Central memory CD8-positive, alpha-beta T cell (primary cell): ENCODE measurements at regions not wholly inside any gene's neighbourhood (a gene's known extent, or its start where the extent isn't known, plus 50 kb on each side); places are given as distances from the start of the nearest gene placed in this dataset.
"Not testable (repeated sequence)": the region's sequence is repeated elsewhere in the genome, so short reads cannot be mapped to it uniquely, and the experiment has no call there.

Experiments
- ATAC-seq: fragments of 150-1000 bp; cut with Tn5 transposase; replicated peaks from 2 replicates; pipeline ENCODE4 v1.10.0; 2022; ENCODE audit warnings: mild to moderate bottlenecking, moderate FRiP score, moderate number of reproducible peaks; ENCODE audit not compliant: poor library complexity, severe bottlenecking; ENCODE audit errors: extremely low read depth
- DNase-seq, 2 donors: peaks; one replicate each; pipeline ENCODE4 v3.0.0; 2021; ENCODE audit warnings: low spot score in 2 of 2
- H3K27ac Mint-ChIP-seq: one replicate; pipeline ENCODE4 v1.8.0; 2022; ENCODE audit warnings: low read depth, mild to moderate bottlenecking, moderate library complexity, mixed read lengths
- H3K27me3 Mint-ChIP-seq: one replicate; pipeline ENCODE4 v1.8.0; 2022; ENCODE audit warnings: mixed read lengths
- H3K36me3 Mint-ChIP-seq: one replicate; pipeline ENCODE4 v1.8.0; 2022; ENCODE audit warnings: mild to moderate bottlenecking, moderate library complexity, mixed read lengths; ENCODE audit not compliant: insufficient read depth
- H3K4me1 Mint-ChIP-seq: one replicate; pipeline ENCODE4 v1.8.0; 2022; ENCODE audit warnings: mixed read lengths
- H3K4me3 Mint-ChIP-seq: one replicate; pipeline ENCODE4 v1.8.0; 2022; ENCODE audit warnings: mild to moderate bottlenecking, moderate library complexity, mixed read lengths
- H3K9me3 Mint-ChIP-seq: one replicate; pipeline ENCODE4 v1.8.0; 2022; ENCODE audit warnings: mixed read lengths

- no peaks in the 10 kb centered on the region for H3K4me1 Mint-ChIP-seq
- H3K36me3 Mint-ChIP-seq: no peaks in the 10 kb centered on the region
- ATAC-seq (no peak), DNase-seq (no peak)
- H3K9me3 Mint-ChIP-seq: peaks cover 6% of the 10 kb centered on the region
- H3K27ac Mint-ChIP-seq: no peak overlapping the region
- no peaks in the 10 kb centered on the region for H3K27me3 Mint-ChIP-seq
- H3K4me3 Mint-ChIP-seq: no peak overlapping the region
Observed at GRCh38 chr3:73245459-73245858, 184.0 kb downstream of the EBLN2 start.

- H3K36me3 Mint-ChIP-seq: no peaks in the 10 kb centered on the region
- H3K27me3 Mint-ChIP-seq: peaks cover 9% of the 10 kb centered on the region
- no peaks in the 10 kb centered on the region for H3K4me1 Mint-ChIP-seq
- DNase-seq (no peak), ATAC-seq (no peak)
- no peak overlapping the region for H3K27ac Mint-ChIP-seq
- H3K9me3 Mint-ChIP-seq: peaks cover 6% of the 10 kb centered on the region
- no peak overlapping the region for H3K4me3 Mint-ChIP-seq
Observed at GRCh38 chr3:73249047-73249446, 187.6 kb downstream of the EBLN2 start.

- ATAC-seq: no peak
- Mint-ChIP-seq H3K4me3 (no peak overlapping the region), H3K36me3 (no peaks in the 10 kb centered on the region), H3K27ac (no peak overlapping the region), H3K27me3 (peaks cover 29% of the 10 kb centered on the region), H3K9me3 (no peaks in the 10 kb centered on the region), H3K4me1 (no peaks in the 10 kb centered on the region)
- DNase-seq: no peak
Observed at GRCh38 chr3:73254062-73254461, 192.6 kb downstream of the EBLN2 start.

- Mint-ChIP-seq H3K36me3 (no peaks in the 10 kb centered on the region), H3K4me3 (no peak overlapping the region), H3K27ac (no peak overlapping the region), H3K27me3 (peaks cover 29% of the 10 kb centered on the region), H3K9me3 (no peaks in the 10 kb centered on the region), H3K4me1 (no peaks in the 10 kb centered on the region)
- no peak for ATAC-seq
- DNase-seq: no peak
Observed at GRCh38 chr3:73255609-73256029, 194.2 kb downstream of the EBLN2 start.

GRCh38 chr3:73257186-73257585, 195.7 kb downstream of the EBLN2 start:
- ATAC-seq: no peak
- H3K4me1 Mint-ChIP-seq: no peaks in the 10 kb centered on the region
- H3K9me3 Mint-ChIP-seq: no peaks in the 10 kb centered on the region
- no peaks in the 10 kb centered on the region for H3K36me3 Mint-ChIP-seq
- no peak overlapping the region for H3K27ac Mint-ChIP-seq
- no peak overlapping the region for H3K4me3 Mint-ChIP-seq
- peaks cover 29% of the 10 kb centered on the region for H3K27me3 Mint-ChIP-seq
- DNase-seq: no peak

GRCh38 chr3:73258057-73258456, 196.6 kb downstream of the EBLN2 start:
- no peak for DNase-seq
- ATAC-seq: no peak
- no peak overlapping the region for H3K4me3 Mint-ChIP-seq
- H3K27me3 Mint-ChIP-seq: peaks cover 29% of the 10 kb centered on the region
- no peak overlapping the region for H3K27ac Mint-ChIP-seq
- no peaks in the 10 kb centered on the region for H3K9me3 Mint-ChIP-seq
- H3K36me3 Mint-ChIP-seq: no peaks in the 10 kb centered on the region
- H3K4me1 Mint-ChIP-seq: no peaks in the 10 kb centered on the region

GRCh38 chr3:73259291-73259690, 197.8 kb downstream of the EBLN2 start:
- no peak for ATAC-seq
- Mint-ChIP-seq H3K4me3 (no peak overlapping the region), H3K9me3 (no peaks in the 10 kb centered on the region), H3K27me3 (peaks cover 19% of the 10 kb centered on the region), H3K27ac (no peak overlapping the region), H3K4me1 (no peaks in the 10 kb centered on the region), H3K36me3 (no peaks in the 10 kb centered on the region)
- DNase-seq: no peak

GRCh38 chr3:73259856-73260255, 198.4 kb downstream of the EBLN2 start:
- Mint-ChIP-seq H3K4me1 (no peaks in the 10 kb centered on the region), H3K27me3 (peaks cover 19% of the 10 kb centered on the region), H3K9me3 (no peaks in the 10 kb centered on the region), H3K36me3 (no peaks in the 10 kb centered on the region), H3K27ac (no peak overlapping the region), H3K4me3 (no peak overlapping the region)
- no peak for ATAC-seq
- no peak for DNase-seq

- H3K4me3 Mint-ChIP-seq, H3K4me1 Mint-ChIP-seq, DNase-seq, H3K27ac Mint-ChIP-seq, H3K36me3 Mint-ChIP-seq, H3K27me3 Mint-ChIP-seq, H3K9me3 Mint-ChIP-seq, ATAC-seq: not testable (repeated sequence)
Observed at GRCh38 chr3:73266558-73266957, 205.1 kb downstream of the EBLN2 start.

GRCh38 chr3:73269126-73269525, 207.7 kb downstream of the EBLN2 start:
- ATAC-seq, DNase-seq, H3K9me3 Mint-ChIP-seq, H3K4me3 Mint-ChIP-seq, H3K27ac Mint-ChIP-seq, H3K36me3 Mint-ChIP-seq, H3K27me3 Mint-ChIP-seq, H3K4me1 Mint-ChIP-seq: not testable (repeated sequence)

GRCh38 chr3:73270839-73271483, 209.5 kb downstream of the EBLN2 start:
- no peak for DNase-seq
- Mint-ChIP-seq H3K27ac (no peak overlapping the region), H3K4me3 (no peak overlapping the region), H3K9me3 (peaks cover 6% of the 10 kb centered on the region), H3K27me3 (no peaks in the 10 kb centered on the region), H3K4me1 (no peaks in the 10 kb centered on the region), H3K36me3 (peaks cover 3% of the 10 kb centered on the region)
- ATAC-seq: no peak

- DNase-seq (no peak), ATAC-seq (no peak)
- Mint-ChIP-seq H3K9me3 (peaks cover 6% of the 10 kb centered on the region), H3K27ac (no peak overlapping the region), H3K36me3 (peaks cover 2% of the 10 kb centered on the region), H3K4me1 (no peaks in the 10 kb centered on the region), H3K27me3 (no peaks in the 10 kb centered on the region), H3K4me3 (no peak overlapping the region)
Observed at GRCh38 chr3:73273341-73273740, 211.9 kb downstream of the EBLN2 start.

- H3K4me1 Mint-ChIP-seq: no peaks in the 10 kb centered on the region
- H3K9me3 Mint-ChIP-seq: no peaks in the 10 kb centered on the region
- H3K36me3 Mint-ChIP-seq: no peaks in the 10 kb centered on the region
- H3K4me3 Mint-ChIP-seq: no peak overlapping the region
- H3K27me3 Mint-ChIP-seq: no peaks in the 10 kb centered on the region
- ATAC-seq (no peak), DNase-seq (no peak)
- H3K27ac Mint-ChIP-seq: no peak overlapping the region
Observed at GRCh38 chr3:73280746-73281145, 219.3 kb downstream of the EBLN2 start.
